ENCODE measurements at regions not wholly inside any gene's neighbourhood (a gene's known extent, or its start where the extent isn't known, plus 50 kb on each side); places are given as distances from the start of the nearest gene placed in this dataset.
"Not testable (repeated sequence)": the region's sequence is repeated elsewhere in the genome, so short reads cannot be mapped to it uniquely, and the experiment has no call there.

GRCh38 chr4:26235500-26235899 lies 85.3 kb upstream of the RBPJ start:
- ATAC-seq (peak; percentile 76), DNase-seq (ENCODE audit: missing footprints) (peak; percentile 81)
- intact Hi-C loops (cut with DNase I): no loop called here

GRCh38 chr4:26237916-26238315 lies 82.9 kb upstream of the RBPJ start:
- intact Hi-C loops (cut with DNase I): no loop called here
- no peak for ATAC-seq

GRCh38 chr4:26238426-26238777 lies 82.4 kb upstream of the RBPJ start:
- ATAC-seq (no peak), DNase-seq (ENCODE audit: missing footprints) (no peak)
- intact Hi-C loops (cut with DNase I): no loop called here

More at GRCh38 chr4:26237916-26238315, 82.9 kb upstream of the RBPJ start:
- no peak for DNase-seq (ENCODE audit: missing footprints)

- peak; percentile 62 for ATAC-seq
- intact Hi-C loops (cut with DNase I): no loop called here
- no peak for DNase-seq (ENCODE audit: missing footprints)
Observed at GRCh38 chr4:26238778-26239679, 81.8 kb upstream of the RBPJ start.

GRCh38 chr4:26239801-26240200 lies 81.0 kb upstream of the RBPJ start:
- DNase-seq (ENCODE audit: missing footprints) (no peak), ATAC-seq (no peak)
- intact Hi-C loops (cut with DNase I): no loop called here

- intact Hi-C loops (cut with DNase I): no loop called here
- no peak for DNase-seq (ENCODE audit: missing footprints)
- ATAC-seq: no peak
Observed at GRCh38 chr4:26241179-26241578, 79.6 kb upstream of the RBPJ start.

- DNase-seq (ENCODE audit: missing footprints) (no peak), ATAC-seq (no peak)
- intact Hi-C loops (cut with DNase I): no loop called here
Observed at GRCh38 chr4:26242451-26242850, 78.4 kb upstream of the RBPJ start.

GRCh38 chr4:26244138-26244537 lies 76.7 kb upstream of the RBPJ start:
- ATAC-seq; DNase-seq (ENCODE audit: missing footprints); intact Hi-C loops (cut with DNase I): not testable (repeated sequence)

- intact Hi-C loops (cut with DNase I): no loop called here
- DNase-seq (ENCODE audit: missing footprints): no peak
- ATAC-seq: peak; percentile 72
Observed at GRCh38 chr4:26248647-26249046, 72.2 kb upstream of the RBPJ start.

GRCh38 chr4:26252349-26253025 lies 68.3 kb upstream of the RBPJ start:
- DNase-seq (ENCODE audit: missing footprints) (no peak), ATAC-seq (no peak)
- intact Hi-C loops (cut with DNase I): no loop called here

- ATAC-seq: no peak
- no peak for DNase-seq (ENCODE audit: missing footprints)
- intact Hi-C loops (cut with DNase I): no loop called here
Observed at GRCh38 chr4:26253968-26254367, 66.8 kb upstream of the RBPJ start.

GRCh38 chr4:26255989-26256388 lies 64.8 kb upstream of the RBPJ start:
- intact Hi-C loops (cut with DNase I): no loop called here
- ATAC-seq (no peak), DNase-seq (ENCODE audit: missing footprints) (no peak)

- ATAC-seq; DNase-seq (ENCODE audit: missing footprints); intact Hi-C loops (cut with DNase I): not testable (repeated sequence)
Observed at GRCh38 chr4:26257444-26257843, 63.4 kb upstream of the RBPJ start.

GRCh38 chr4:26257850-26258249 lies 63.0 kb upstream of the RBPJ start:
- intact Hi-C loops (cut with DNase I): no loop called here
- no peak for ATAC-seq
- DNase-seq (ENCODE audit: missing footprints): no peak

GRCh38 chr4:26260571-26260970 lies 60.2 kb upstream of the RBPJ start:
- intact Hi-C loops (cut with DNase I): no loop called here
- DNase-seq (ENCODE audit: missing footprints) (no peak), ATAC-seq (no peak)

GRCh38 chr4:26261405-26261804 lies 59.4 kb upstream of the RBPJ start:
- intact Hi-C loops (cut with DNase I): no loop called here
- no peak for DNase-seq (ENCODE audit: missing footprints)
- ATAC-seq: peak; percentile 34

- intact Hi-C loops (cut with DNase I): no loop called here
- no peak for ATAC-seq
- no peak for DNase-seq (ENCODE audit: missing footprints)
Observed at GRCh38 chr4:26263165-26263564, 57.6 kb upstream of the RBPJ start.

- no peak for DNase-seq (ENCODE audit: missing footprints)
- intact Hi-C loops (cut with DNase I): no loop called here
- ATAC-seq: no peak
Observed at GRCh38 chr4:26264109-26264508, 56.7 kb upstream of the RBPJ start.

- intact Hi-C loops (cut with DNase I): no loop called here
- no peak for DNase-seq (ENCODE audit: missing footprints)
Observed at GRCh38 chr4:26267087-26267486, 53.7 kb upstream of the RBPJ start.

GRCh38 chr4:26268246-26268645 lies 52.6 kb upstream of the RBPJ start:
- no peak for ATAC-seq
- DNase-seq (ENCODE audit: missing footprints): no peak
- intact Hi-C loops (cut with DNase I): no loop called here

More at GRCh38 chr4:26267087-26267486, 53.7 kb upstream of the RBPJ start:
- ATAC-seq: peak; percentile 95

All from Right ventricle myocardium inferior (tissue), 1 donor.